ENCODE measurements at regions not wholly inside any gene's neighbourhood (a gene's known extent, or its start where the extent isn't known, plus 50 kb on each side); places are given as distances from the start of the nearest gene placed in this dataset.
"Not testable (repeated sequence)": the region's sequence is repeated elsewhere in the genome, so short reads cannot be mapped to it uniquely, and the experiment has no call there.

DNA sequence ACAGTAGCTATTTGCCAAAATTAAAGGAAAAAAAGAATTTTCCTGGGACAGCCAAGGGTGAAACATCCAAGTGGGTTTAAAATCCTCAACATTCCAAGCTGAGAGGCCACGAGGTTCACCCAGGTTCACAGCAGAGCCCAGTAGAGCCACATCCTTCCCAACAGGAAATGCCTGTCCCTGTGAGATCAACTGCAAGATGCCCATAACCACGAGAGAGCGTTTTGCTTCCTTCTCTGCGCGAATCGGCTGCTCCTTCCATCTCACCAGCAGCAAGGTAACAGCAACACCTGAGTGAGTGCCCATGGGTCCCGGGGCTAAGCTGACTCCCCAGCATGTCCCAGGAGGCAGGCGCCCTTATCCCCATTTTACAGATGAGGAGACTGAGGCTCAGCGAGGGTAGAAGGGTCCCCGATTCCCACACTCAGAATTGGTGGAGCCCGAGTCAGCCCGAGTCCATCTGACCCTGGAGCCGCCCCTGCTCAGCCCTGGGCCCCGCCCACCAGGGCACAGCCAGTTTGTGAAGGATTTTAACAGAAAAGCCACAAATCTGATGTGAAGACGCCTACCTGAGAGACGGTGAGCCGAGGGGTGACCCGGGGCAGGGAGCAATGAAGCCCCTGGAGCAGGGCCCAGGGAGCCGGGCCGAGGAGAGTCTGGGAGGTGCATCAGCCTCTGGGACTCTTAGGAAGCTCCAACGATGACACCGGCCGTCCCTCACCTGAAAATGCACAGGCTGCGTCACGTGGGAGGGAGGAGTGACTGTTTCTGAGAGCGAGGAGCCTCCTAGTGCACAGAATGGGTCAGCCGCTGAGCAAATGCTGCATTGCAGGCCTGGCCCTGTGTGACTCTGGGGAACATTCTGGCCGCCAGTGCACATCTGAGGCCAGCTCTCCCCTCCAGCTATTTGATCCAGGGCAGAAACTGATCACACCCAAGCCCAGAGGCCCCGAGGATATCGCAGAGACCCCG, 236.9 kb upstream of the SFSWAP start:
- DNase-seq (ENCODE audit: low read depth in 2 of 2) = no peak

DNA sequence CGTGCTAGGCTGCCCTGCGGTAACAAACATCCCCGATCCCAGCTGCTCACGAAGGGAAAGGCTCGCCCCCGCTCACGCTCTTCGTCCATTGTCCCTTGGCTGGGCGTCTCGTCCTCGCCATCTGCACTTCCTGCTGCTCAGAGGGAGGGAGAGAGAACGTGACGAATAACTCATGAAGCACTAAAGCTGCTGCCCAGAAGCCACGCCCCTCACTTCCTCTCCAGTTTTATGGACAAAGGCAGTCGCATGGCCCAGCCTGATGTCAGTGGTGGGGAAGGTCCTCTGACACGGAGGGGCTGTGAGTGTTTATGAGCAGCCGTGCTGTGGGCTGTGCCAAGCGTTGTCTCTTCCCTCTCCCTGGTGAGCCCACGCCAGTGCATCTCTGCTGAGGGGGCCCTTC, 235.9 kb upstream of the SFSWAP start:
- not testable (repeated sequence) for DNase-seq (ENCODE audit: low read depth in 2 of 2)

DNA sequence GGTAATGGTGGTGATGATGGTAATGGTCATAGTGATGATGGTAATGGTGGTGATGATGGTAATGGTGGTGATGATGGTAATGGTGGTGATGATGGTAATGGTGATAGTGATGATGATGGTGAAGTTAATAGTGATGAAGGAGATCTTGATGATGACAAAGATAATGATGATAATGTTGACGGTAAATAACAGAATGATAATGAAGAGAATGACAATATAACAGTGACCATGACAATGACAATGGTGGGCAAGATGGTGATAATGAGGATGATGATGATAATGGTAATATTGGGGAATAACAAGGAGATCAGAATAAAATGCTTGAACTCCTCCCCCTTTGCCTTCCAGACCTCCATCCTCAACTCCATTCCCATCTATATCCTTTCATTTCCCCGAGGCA, 233.3 kb upstream of the SFSWAP start:
- no peak for DNase-seq (ENCODE audit: low read depth in 2 of 2)

DNA sequence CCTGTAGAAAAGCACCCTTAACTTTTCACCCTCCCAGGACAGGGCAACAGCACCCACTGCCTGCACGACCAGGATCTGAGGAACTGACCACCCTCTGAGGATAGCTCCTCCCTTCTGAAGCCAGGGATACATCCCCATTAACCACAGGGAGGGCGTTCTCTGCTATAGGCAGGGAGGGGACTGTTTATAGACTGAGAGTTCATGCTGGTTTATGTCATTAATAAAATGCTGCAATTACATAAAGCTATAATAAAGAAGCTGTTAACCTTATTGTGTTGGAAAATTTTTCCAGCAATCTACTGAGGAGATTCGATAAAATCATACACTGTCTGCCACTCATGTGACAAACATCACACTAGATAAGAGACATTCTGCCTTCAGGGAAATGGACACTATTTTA, 232.4 kb upstream of the SFSWAP start:
- no peak for DNase-seq (ENCODE audit: low read depth in 2 of 2)

DNA sequence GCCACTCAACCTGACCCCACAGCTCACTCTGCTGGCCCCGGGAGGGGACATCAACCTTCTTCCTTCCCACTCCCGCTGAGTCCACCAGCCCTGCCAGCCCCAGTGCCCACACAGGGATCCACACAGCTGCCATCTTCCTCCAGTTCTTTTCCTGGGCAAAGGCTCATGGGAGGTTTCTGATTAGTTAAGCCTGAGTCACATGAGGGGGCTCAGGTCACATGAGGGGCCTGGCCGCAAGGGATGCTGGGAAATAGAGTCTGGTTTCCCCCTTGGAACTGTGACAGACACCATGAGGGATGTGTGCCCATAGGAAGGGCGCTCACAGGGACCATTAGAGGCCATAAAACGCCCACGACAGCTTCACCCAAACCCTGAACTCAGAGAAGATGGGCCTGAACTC, 228.7 kb upstream of the SFSWAP start:
- DNase-seq (ENCODE audit: low read depth in 2 of 2) = no peak

DNA sequence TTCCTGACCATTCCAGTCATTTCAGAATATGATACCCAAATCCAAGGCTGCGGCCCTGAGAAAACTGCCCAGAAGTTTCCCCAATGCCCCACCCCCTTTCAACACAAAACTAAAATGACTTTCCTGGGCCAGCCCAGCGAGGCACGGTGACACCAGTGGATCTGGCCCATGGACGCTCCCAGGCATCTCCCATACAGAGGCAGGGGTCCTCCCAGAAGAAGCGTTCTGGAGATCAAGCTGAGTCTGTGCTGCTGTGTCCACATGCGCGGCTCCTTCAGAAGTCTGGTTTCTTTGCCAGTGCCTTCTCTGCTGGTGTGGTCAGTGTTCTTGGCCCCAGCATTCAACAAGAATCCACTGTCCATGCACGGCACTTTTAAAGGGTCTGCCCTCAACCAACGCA, 228.2 kb upstream of the SFSWAP start:
- DNase-seq (ENCODE audit: low read depth in 2 of 2) = no peak

DNA sequence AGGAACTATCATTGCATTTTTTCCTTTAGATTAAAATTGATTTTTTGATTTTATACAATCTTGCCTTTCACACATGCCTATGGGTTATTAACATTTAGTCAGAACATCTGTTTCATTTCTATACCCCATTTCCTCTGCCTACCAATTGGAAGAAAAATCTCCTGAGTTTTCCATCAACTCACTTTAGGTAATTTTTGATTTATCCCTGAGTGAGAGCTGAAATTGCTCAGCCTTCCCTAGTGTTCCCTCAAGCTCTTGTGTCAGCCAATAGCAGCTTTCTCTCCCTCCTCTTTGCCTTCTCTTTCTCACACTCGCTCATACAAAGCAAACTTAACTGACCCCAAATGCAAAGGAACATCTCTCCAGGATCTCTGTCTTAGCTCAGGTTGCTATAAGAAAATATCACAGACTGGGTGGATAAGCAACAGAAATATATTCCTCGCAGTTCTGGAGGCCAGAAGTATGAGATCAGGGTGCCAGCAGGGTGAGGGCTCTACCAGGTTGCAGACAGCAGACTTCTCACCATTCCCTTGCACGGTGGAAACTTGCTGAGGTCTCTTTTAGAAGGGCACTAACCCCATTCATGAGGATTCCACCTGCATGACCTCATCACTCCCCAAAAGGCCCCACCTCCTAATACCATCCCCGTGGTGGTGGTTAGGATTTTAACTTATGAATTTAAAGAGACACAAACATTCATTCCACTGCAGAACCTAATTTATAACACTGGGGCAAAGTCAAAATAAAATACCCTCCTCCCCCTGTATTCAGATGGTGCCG, 224.2 kb upstream of the SFSWAP start:
- no peak for DNase-seq (ENCODE audit: low read depth in 2 of 2)

DNA sequence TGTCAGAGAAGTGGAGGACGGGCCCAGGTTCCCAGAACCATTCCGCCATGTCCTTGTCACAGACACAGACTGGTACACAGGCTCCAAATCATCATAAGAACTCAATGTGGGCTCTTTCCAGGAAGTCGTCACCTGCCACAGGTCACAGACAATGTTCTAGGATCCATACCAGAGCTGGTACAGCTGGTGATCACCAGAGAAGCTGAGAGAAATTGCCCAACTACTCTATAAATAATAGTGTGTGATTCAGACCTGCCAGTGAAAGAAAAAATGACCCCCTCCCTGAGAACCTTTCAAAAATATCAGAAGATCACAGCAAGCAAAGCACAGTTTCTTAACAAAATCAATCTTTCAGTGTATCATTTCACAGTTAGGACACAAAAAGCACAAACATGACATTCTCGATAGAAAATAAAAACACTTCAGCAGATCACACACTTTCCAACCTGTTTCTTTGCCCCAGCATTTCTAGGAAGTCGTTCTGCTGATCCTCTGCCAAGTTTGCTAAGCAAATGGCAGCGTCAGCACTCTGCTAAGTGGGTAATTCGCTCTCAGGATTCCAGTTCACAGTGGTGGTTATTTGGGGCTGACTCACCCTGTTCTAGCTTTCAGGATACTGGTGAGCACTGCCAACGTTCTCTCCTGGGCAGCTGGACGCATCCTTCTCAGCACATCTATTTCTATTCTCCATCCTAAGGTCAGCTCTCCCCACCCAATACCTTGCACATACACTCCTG, 223.3 kb upstream of the SFSWAP start:
- no peak for DNase-seq (ENCODE audit: low read depth in 2 of 2)

DNA sequence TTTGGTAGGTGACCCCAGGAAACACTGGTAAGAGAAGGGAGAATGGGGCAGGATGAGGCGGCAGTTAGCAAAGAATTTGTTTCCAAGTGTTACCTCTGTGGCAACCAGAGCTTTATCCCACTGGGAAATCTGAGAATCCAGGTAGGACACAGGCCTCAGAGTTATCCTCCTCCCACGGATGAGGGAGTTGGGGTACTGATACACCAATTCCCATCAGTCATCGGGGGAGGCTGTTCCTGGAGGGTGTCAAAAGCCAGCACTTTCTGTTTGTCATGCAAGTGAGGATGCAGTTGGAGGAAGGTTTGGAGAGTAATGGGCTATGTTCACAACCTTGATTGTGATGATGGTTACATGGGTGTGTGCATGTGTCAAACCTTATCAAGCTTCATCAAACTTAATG, 221.2 kb upstream of the SFSWAP start:
- DNase-seq (ENCODE audit: low read depth in 2 of 2) = no peak

DNA sequence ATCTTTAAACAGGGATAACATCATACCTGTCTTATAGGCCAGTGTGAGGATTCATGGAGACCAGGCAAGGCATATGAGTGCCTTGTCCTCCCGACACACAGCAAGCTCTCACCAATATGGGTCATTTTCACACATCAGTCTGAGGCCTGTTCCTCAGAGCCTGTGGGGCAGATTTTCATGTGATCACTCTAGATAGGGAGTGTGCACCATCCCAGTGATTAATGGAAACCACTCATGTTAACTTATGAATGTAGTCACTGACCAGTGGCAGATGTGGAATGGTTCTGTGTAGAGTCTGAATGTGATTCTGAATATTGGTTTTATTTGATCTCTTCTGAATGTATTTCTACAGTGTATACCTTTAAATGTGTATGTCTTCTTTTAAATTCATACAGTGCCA, 219.7 kb upstream of the SFSWAP start:
- no peak for DNase-seq (ENCODE audit: low read depth in 2 of 2)

DNA sequence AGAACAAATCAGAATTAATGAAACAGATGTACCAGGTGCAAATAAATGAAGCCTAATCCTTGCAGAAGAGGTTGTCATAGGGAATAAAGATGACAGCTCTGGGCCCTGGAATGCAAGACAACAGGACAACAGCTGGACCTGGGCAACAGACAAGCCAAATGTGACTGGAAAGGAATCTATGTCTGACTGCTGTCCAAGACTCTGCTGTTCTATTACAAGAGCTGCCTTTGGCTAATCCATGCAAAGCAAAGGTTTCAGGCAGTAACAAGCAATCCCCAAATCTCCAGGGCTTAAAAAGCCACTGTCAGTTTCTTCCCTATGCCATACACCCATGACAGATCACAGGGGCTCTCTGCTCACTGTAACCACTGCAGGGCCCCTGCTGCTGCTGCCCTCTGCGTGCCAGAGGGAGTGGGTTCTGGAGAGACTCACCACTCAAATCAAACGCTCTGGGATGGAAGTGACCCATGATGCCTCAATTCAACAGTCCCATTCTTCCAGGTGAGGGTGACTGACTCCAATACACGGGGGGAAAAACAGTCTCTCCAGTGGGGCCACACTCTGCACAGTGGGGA, 218.9 kb upstream of the SFSWAP start:
- DNase-seq (ENCODE audit: low read depth in 2 of 2) = no peak

DNA sequence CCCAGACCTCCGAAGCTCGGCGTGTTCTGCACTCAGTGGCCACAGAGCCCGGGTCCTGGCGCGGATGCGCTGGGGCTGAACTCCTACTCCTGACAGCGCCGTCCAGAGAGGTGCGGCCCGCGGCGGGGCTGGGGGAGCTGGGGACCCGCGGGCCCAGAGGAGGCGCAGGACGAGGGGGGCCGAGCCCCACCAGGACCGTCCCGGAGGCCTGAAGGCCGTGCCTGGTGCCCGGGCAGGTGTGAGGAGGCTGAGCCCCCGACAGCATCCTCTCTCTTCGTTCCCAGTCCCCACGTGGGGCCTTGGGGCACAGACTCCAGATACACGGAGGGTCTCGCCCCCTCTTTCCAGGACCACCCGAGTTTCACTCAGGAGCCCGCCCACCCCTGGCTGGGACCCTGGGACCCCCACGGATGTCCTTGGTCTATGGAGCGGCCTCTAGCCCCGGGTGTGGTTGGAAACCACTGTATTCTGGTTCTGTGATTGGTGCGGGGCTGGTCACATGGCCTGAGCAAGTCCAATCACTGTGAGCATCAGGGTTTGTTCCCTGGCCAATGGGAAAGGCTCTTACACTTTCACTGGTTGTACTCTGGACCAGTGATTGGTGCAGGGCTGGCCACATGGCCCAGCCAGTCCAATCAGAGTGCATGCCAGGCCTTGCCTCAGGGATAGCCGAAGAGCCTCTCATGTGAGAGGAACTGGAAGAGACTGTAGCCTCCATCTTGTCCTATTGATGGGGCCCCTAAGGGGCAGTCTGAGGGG, 217.6 kb upstream of the SFSWAP start:
- no peak for DNase-seq (ENCODE audit: low read depth in 2 of 2)

DNA sequence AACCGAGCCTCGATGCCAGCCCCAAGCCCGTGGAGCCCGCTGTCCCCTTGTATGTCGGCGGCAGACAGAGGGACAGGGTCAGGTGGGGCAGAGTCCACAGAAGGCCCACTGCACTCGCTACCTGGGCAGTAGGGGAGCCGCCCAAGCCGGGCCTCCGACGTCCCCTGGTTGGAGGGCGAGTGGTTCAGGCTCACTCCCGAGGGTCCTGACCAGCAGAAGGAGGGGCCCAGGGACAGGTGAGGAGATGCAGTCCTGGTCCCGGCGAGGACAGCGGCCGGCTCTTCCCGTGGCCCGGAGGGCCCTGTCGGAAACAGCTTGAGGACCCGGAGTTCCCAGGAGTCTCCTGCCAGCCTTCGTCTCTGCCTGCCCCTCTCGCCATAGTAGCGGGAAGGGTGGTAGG, 216.7 kb upstream of the SFSWAP start:
- DNase-seq (ENCODE audit: low read depth in 2 of 2) = no peak

DNA sequence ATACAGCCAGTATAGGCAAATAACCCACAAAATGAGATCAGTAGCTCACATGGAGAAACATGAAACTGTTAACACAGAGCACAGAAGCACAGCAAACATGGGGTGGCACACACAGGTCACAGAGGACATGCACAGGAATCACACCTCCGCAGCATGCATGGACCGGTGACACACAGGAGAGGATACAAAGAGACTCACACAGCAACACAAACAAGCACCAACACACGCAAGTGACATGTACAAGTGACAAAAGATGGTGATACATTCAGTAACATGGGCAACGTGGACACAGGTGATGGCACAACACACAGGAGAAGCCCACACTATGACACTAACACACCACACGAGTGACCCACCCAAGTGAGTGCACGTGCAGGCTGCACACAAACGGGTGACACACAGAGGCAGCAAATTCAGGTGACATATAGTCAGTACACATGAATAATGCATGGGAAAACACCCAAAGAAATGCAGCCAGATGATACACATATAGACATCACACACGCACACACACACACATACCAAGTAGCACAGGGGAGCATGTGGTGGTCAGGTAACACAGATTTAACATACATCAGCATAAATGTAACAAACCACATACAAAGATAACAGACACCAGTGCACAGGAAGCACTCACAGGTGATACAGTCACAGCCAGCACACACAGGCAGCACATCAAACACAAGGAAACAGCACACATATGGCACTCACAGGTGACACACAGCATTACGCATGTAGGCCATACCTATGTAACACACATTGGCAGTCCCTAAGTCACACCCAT, 216.0 kb upstream of the SFSWAP start:
- DNase-seq (ENCODE audit: low read depth in 2 of 2) = no peak

DNA sequence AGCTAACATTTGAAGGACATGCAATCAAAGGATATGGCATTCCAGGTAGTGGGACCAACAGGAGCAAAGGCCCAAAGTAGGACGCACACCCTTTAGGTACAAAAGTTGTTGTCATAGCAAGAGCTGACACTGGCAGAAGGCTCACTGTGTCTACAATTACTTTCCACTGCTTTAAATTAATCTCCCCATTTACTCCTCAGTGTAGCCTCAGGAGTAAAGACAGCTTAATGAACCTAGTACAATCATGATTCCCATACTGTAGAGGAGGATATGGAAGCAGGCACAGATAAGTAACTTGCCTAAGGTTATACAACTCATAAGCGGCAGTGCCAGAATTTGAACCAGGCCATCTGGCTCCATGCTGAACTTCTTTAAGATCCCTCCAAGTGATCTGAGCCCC, 212.9 kb upstream of the SFSWAP start:
- no peak for DNase-seq (ENCODE audit: low read depth in 2 of 2)

DNA sequence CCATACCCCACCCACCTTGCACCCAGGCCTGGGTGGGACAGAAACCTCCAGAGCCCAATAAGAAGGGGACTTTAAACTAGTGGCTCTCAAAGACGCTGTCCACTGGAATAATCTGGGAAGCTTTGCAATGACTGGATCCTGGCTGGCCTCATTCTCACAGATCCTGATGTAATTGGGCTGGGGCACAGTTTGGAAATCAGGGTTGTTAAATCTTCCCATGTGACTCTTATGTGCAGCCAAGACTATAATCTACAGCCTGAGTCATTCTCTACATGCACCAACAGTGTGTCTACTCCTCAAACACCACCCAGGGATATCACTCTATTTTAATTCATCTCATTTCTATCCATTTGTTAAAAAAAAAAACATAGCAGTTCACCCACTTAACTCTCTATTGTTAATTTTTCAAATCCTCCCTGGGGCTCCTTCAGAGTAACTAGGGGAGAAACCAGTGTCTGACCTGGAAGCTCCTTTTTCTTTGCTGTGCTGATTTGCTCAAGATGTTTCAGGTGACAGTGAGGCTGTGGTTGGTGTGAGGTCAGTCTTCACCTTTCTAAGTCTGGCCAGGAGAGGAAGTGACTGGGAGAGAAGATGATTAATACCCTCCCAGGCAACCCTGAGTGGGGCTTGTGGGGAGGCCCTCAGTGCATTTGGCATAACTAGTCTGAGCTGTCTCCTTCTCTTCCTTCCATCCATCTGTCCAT, 211.6 kb upstream of the SFSWAP start:
- no peak for DNase-seq (ENCODE audit: low read depth in 2 of 2)

DNA sequence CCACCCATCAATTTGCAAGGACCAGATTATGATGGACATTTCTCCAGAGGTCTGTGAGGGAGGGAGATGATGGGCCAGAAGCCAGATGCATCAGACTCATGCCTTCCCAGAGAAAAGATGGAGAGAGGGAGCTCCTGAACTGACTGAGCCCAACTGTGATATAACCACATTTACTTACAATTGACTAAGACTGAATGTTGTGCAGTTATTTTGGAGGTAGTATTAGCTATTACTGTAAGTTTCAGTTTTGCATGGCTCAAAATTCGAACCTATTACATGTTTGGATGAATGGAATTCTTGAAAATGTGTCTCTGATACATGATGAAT, 211.1 kb upstream of the SFSWAP start:
- no peak for DNase-seq (ENCODE audit: low read depth in 2 of 2)

DNA sequence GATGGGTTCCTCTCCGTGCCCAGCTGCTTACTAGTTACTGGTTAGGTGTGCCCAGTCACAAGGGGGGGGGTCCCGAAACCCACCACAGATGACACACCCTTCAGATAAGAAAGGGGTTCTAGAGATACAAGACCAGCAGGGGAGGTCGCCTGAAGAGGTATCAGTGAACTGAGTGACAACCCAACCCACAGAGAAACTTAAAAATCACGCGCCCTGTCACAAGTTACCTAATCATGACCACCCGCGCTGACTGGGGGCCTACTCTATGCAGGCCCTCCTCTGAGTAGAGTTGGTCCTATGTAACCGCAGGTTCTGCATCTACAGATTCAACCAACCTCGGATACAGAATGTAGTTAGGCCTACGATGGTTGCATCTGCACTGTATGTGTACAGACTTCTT, 210.3 kb upstream of the SFSWAP start:
- no peak for DNase-seq (ENCODE audit: low read depth in 2 of 2)

DNA sequence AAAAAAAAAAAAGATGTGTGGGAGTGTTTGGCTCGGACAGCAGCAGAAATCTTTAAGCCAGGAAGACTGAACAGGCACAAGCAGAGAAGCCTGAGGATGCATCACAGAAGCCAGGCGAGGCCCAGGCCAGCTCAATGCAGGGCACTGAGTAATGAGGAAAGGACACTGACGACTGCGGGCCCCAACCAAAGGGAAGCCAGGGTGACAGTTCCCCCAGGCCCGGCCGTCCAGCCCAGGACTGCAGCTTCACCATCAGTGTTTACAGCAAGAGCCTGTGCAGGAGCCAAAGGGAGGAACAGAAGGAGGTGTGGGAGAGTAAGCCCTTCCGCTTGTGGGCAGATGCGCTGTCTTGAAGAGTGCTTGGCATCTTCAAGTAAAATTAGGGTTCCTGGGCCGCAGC, 205.3 kb upstream of the SFSWAP start:
- DNase-seq (ENCODE audit: low read depth in 2 of 2) = no peak

DNA sequence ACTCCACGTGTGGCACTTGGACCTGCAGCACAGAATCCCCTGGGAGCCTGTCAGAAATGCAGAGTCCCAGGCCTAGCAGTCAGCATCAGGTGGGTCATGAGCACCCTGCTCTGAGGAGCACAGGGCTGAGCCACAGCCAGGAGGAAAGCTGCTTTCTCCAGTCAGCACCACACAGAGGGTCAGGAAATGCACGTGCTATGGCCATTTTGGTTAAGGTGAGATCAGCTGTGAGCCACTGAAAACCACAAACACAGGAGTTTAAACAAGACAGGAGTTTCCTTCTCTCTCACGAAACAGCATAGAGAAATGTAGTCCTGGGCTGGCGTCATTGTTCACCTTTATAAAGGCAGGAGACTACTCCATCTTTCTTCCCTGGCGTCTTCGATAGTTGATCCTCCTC, 204.5 kb upstream of the SFSWAP start:
- no peak for DNase-seq (ENCODE audit: low read depth in 2 of 2)
